Urothelium cell line (cell line): ENCODE measurements at regions not wholly inside any gene's neighbourhood (a gene's known extent, or its start where the extent isn't known, plus 50 kb on each side); places are given as distances from the start of the nearest gene placed in this dataset.

Source experiments
- DNase-seq: peaks from one replicate; pipeline ENCODE4 v3.0.0; 2011; ENCODE audit warnings: low spot score, mixed read lengths
- FAIRE-seq: peaks from 2 replicates; lab custom pipeline; 2011; peaks lifted over from hg19 to GRCh38; lab: Jason Lieb, UNC

GRCh38 chr10:113252650-113253618, 299.9 kb upstream of the HABP2 start:
- FAIRE-seq (no peak), DNase-seq (no peak)

- no peak for FAIRE-seq
Measured at GRCh38 chr10:113259576-113260226, 293.2 kb upstream of the HABP2 start.

GRCh38 chr10:113261161-113261560, 291.7 kb upstream of the HABP2 start:
- FAIRE-seq (no peak), DNase-seq (no peak)

More at GRCh38 chr10:113259576-113260226, 293.2 kb upstream of the HABP2 start:
- no peak for DNase-seq

GRCh38 chr10:113261611-113262091, 291.2 kb upstream of the HABP2 start:
- DNase-seq (no peak), FAIRE-seq (no peak)

- DNase-seq: no peak
- FAIRE-seq: no peak
Measured at GRCh38 chr10:113263056-113263455, 289.8 kb upstream of the HABP2 start.

- FAIRE-seq (no peak), DNase-seq (no peak)
Measured at GRCh38 chr10:113264333-113265131, 288.3 kb upstream of the HABP2 start.

- DNase-seq (no peak), FAIRE-seq (no peak)
Measured at GRCh38 chr10:113266147-113266546, 286.7 kb upstream of the HABP2 start.

- FAIRE-seq (no peak), DNase-seq (no peak)
Measured at GRCh38 chr10:113267619-113268562, 285.0 kb upstream of the HABP2 start.

- DNase-seq (no peak), FAIRE-seq (no peak)
Measured at GRCh38 chr10:113269333-113269732, 283.5 kb upstream of the HABP2 start.

- FAIRE-seq (no peak), DNase-seq (no peak)
Measured at GRCh38 chr10:113272511-113272910, 280.3 kb upstream of the HABP2 start.

GRCh38 chr10:113273181-113274163, 279.4 kb upstream of the HABP2 start:
- FAIRE-seq (no peak), DNase-seq (no peak)

- no peak for DNase-seq
- no peak for FAIRE-seq
Measured at GRCh38 chr10:113274176-113274829, 278.6 kb upstream of the HABP2 start.

- FAIRE-seq (no peak), DNase-seq (no peak)
Measured at GRCh38 chr10:113278221-113278620, 274.6 kb upstream of the HABP2 start.

- no peak for FAIRE-seq
- no peak for DNase-seq
Measured at GRCh38 chr10:113278664-113279063, 274.2 kb upstream of the HABP2 start.

- no peak for FAIRE-seq
- no peak for DNase-seq
Measured at GRCh38 chr10:113279262-113279661, 273.6 kb upstream of the HABP2 start.

GRCh38 chr10:113282564-113282963, 270.3 kb upstream of the HABP2 start:
- FAIRE-seq (no peak), DNase-seq (no peak)

- FAIRE-seq (no peak), DNase-seq (no peak)
Measured at GRCh38 chr10:113283189-113283588, 269.7 kb upstream of the HABP2 start.

- no peak for DNase-seq
- no peak for FAIRE-seq
Measured at GRCh38 chr10:113284635-113285034, 268.2 kb upstream of the HABP2 start.
